ENCODE measurements at regions not wholly inside any gene's neighbourhood (a gene's known extent, or its start where the extent isn't known, plus 50 kb on each side); places are given as distances from the start of the nearest gene placed in this dataset.
"Not testable (repeated sequence)": the region's sequence is repeated elsewhere in the genome, so short reads cannot be mapped to it uniquely, and the experiment has no call there.

- no peak for DNase-seq (ENCODE audit: low read depth)
- TF ChIP-seq, protein P1, sequence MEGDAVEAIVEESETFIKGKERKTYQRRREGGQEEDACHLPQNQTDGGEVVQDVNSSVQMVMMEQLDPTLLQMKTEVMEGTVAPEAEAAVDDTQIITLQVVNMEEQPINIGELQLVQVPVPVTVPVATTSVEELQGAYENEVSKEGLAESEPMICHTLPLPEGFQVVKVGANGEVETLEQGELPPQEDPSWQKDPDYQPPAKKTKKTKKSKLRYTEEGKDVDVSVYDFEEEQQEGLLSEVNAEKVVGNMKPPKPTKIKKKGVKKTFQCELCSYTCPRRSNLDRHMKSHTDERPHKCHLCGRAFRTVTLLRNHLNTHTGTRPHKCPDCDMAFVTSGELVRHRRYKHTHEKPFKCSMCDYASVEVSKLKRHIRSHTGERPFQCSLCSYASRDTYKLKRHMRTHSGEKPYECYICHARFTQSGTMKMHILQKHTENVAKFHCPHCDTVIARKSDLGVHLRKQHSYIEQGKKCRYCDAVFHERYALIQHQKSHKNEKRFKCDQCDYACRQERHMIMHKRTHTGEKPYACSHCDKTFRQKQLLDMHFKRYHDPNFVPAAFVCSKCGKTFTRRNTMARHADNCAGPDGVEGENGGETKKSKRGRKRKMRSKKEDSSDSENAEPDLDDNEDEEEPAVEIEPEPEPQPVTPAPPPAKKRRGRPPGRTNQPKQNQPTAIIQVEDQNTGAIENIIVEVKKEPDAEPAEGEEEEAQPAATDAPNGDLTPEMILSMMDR (conservative IDR thresholded peaks at IDR 0.05; ENCODE audit: control insufficient read depth, insufficient read depth, low read depth, low read length): no peak
- H3K4me3 ChIP-seq (ENCODE audit: control insufficient read depth, low read depth, low read length): no peak overlapping the region
Measured at GRCh38 chr2:64932116-64932370, 57.2 kb upstream of the SLC1A4 start.

DNA sequence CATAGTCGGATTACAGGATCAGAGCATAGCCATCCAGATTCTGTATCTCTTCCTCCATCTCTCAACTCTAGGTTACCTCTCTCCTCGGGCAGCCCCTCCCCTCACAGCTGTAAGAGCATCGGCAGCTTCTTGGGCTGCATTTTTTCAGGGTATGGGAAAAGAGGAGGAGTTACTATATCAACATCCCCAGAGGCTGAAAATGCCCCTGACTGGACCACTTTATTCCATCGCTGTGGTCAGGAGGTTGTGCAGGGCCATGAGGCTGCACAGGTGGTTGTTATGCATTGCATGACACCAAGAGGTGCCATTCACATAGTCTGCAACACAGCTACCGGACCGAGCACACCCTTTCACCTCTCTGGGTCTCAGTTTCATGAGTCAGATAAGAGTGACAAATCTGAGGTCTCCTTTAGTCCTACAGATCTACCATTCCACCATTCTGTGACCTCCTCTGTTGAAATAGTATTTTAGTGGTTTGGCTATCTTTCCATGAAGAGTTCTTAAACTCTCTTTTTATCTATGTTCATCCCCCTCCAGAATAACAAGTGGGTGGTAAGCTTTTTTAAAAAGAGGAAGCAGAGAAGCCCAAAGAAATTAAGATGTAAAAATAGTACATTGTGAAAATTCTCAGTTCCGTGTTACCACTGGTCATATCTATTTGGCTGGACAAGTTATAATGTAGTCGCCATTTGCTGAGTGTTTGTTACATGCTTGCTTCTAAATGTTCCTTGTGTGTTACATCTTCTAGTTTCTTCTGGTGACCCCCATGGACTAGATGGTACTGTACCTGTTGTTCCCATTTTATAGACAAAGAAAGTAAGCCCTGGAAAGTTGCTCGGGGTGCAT lies 56.6 kb upstream of the SLC1A4 start:
- TF ChIP-seq, protein P1 (conservative IDR thresholded peaks at IDR 0.05; ENCODE audit: control insufficient read depth, insufficient read depth, low read depth, low read length): no peak
- H3K4me3 ChIP-seq (ENCODE audit: control insufficient read depth, low read depth, low read length): no peak overlapping the region
- DNase-seq (ENCODE audit: low read depth): no peak

- H3K4me3 ChIP-seq (ENCODE audit: control insufficient read depth, low read depth, low read length): no peak overlapping the region
- no peak for DNase-seq (ENCODE audit: low read depth)
- TF ChIP-seq, protein P1 (conservative IDR thresholded peaks at IDR 0.05; ENCODE audit: control insufficient read depth, insufficient read depth, low read depth, low read length): no peak
Measured at GRCh38 chr2:64934530-64934929, 54.7 kb upstream of the SLC1A4 start.

DNA sequence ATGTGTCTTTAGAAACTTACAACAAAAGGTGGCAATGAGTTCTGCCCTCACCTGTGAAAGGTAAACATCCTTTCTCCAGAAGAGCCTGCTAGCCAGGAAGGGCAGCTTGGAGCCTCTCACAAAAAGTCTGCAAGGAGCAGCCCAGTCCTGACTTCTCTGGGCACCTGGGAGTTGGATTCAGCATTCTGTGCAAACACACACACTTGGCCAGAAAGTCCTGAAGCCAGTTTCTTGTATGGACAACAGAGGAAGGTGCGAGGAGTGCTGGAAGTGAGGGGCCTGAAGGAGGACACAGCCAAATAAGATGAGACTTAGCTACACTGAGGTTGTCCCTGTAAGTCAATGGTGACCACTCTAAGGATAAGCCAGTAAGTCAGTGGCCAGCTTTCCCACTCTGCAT lies 52.4 kb upstream of the SLC1A4 start:
- TF ChIP-seq, protein P1 (conservative IDR thresholded peaks at IDR 0.05; ENCODE audit: control insufficient read depth, insufficient read depth, low read depth, low read length): no peak
- no peak for DNase-seq (ENCODE audit: low read depth)
- no peak overlapping the region for H3K4me3 ChIP-seq (ENCODE audit: control insufficient read depth, low read depth, low read length)

DNA sequence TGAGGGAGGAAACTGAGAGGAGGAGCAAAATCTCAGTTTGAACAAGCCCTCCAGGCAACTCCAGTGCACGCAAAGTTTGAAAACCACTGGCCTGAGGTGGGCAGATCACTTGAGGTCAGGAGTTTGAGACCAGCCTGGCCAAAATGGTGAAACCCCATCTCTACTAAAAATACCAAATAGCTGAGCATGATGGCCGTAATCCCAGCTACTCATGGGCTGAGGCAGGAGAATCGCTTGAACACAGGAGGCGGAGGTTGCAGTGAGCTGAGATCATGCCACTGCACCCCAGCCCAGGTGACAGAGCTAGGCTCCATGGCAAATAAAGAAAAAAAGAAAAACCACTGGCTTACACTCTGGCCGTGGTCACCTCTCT lies 51.9 kb upstream of the SLC1A4 start:
- not testable (repeated sequence) for H3K4me3 ChIP-seq (ENCODE audit: control insufficient read depth, low read depth, low read length); DNase-seq (ENCODE audit: low read depth)

GRCh38 chr2:64937687-64938491 lies 51.3 kb upstream of the SLC1A4 start:
- no peak for DNase-seq (ENCODE audit: low read depth)
- TF ChIP-seq, protein P1 (conservative IDR thresholded peaks at IDR 0.05; ENCODE audit: control insufficient read depth, insufficient read depth, low read depth, low read length): no peak
- no peak overlapping the region for H3K4me3 ChIP-seq (ENCODE audit: control insufficient read depth, low read depth, low read length)

DNA sequence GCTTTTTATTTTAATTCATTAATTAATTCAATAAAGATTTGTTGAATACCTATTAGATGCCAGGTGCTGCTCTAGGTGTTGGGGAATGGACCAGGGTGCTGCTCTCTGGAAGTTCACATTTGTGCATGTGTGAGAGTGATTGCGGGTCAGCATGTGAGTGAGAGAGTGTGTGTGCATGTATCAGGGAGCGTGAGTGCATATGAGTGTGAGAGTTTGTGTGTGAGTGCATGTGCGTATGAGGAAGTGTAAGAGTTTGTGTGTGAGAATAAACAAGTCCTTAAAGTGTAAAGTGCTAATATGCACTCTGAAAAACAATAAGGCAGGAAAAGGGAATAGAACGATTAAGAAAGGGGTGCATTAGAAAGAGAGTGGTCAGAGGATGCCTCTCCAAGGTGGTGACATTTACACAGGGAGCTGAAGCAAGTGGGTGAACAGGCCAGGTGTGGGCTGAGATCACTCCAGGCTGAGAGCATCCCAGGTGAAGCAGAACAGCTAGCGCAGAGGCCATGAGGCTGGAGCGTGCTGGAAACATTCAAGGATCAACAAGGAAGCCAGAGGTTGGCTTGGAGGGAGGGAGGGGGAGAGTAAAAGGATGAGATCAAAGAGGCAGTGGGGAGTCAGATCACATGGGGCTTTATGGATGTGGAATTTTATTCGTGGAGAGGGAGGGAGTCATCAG lies 50.5 kb upstream of the SLC1A4 start:
- no peak for DNase-seq (ENCODE audit: low read depth)

More for the DNA sequence above, 50.5 kb upstream of the SLC1A4 start:
- no peak overlapping the region for H3K4me3 ChIP-seq (ENCODE audit: control insufficient read depth, low read depth, low read length)
- TF ChIP-seq, protein P1 (conservative IDR thresholded peaks at IDR 0.05; ENCODE audit: control insufficient read depth, insufficient read depth, low read depth, low read length): no peak
